NB4 (cell line): ENCODE measurements at regions not wholly inside any gene's neighbourhood (a gene's known extent, or its start where the extent isn't known, plus 50 kb on each side); places are given as distances from the start of the nearest gene placed in this dataset.

Source experiments
- DNase-seq: peaks from one replicate; pipeline ENCODE4 v3.0.0; 2010; ENCODE audit warnings: low read depth
- H3K4me3 ChIP-seq: one replicate; pipeline ENCODE4 v1.5.1; 2011; ENCODE audit warnings: mild to moderate bottlenecking, low read depth, low read length, moderate library complexity
- MYC ChIP-seq: IDR thresholded peaks from 2 replicates; pipeline ENCODE4 v1.6.1; 2011; ENCODE audit warnings: low read depth, low read length
- POLR2A ChIP-seq: IDR thresholded peaks from 2 replicates; pipeline ENCODE4 v1.6.1; 2011; ENCODE audit warnings: mild to moderate bottlenecking; ENCODE audit not compliant: insufficient read length; ENCODE audit errors: extremely low read depth
- TF ChIP-seq, protein P1 (sequence below): IDR thresholded peaks from one replicate; pipeline ENCODE4 v1.5.1; 2012; ENCODE audit warnings: low read depth, low read length
- TF ChIP-seq, protein P2 (sequence below): IDR thresholded peaks from 2 replicates; pipeline ENCODE4 v1.6.1; 2011; ENCODE audit warnings: low read depth, low read length

DNA sequence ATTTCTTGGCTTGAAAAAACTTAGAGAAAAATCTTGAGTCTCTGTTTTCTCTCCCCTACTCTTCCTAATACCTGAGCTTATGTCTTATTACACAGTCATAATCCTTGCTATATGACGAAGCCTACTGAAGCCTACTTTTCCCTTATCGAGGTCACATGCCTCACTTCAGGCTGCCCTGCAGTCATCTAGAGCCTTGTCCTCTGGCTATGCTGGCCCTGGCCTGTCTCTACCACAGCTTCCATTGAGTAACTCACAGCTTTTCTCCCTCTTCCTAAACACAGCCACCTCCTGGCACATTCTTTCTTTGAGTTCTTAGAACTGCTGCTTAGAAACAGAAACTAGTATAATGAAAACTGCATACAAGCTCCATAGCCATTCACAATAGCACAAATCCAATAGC, 1698.3 kb downstream of the STIM2 start:
- no peak for DNase-seq
- no peak overlapping the region for H3K4me3 ChIP-seq
- no peak for TF ChIP-seq POLR2A
- no peak for TF ChIP-seq MYC
- TF ChIP-seq, protein P1, sequence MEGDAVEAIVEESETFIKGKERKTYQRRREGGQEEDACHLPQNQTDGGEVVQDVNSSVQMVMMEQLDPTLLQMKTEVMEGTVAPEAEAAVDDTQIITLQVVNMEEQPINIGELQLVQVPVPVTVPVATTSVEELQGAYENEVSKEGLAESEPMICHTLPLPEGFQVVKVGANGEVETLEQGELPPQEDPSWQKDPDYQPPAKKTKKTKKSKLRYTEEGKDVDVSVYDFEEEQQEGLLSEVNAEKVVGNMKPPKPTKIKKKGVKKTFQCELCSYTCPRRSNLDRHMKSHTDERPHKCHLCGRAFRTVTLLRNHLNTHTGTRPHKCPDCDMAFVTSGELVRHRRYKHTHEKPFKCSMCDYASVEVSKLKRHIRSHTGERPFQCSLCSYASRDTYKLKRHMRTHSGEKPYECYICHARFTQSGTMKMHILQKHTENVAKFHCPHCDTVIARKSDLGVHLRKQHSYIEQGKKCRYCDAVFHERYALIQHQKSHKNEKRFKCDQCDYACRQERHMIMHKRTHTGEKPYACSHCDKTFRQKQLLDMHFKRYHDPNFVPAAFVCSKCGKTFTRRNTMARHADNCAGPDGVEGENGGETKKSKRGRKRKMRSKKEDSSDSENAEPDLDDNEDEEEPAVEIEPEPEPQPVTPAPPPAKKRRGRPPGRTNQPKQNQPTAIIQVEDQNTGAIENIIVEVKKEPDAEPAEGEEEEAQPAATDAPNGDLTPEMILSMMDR = no peak
- TF ChIP-seq, protein P2, sequence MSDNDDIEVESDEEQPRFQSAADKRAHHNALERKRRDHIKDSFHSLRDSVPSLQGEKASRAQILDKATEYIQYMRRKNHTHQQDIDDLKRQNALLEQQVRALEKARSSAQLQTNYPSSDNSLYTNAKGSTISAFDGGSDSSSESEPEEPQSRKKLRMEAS = no peak

DNA sequence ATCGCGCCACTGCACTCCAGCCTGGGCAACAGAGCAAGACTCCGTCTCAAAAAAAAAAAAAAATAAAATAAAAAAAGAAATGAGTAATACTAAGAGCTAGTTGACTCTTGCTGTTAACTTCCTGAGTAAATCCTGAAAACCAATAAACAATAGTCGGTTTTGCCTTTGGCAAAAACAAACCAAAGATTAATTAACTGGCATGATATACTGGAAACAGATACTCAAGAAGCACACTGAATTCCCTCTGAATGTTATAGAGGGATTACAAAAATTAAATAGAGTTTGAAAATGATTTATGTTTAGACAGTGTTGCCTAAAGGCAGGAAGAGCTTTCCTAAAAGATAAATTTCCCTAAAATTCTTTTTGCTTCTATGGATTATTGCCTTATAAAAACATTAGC, 1702.3 kb downstream of the STIM2 start:
- no peak overlapping the region for H3K4me3 ChIP-seq
- DNase-seq = no peak
- TF ChIP-seq, protein P2 = no peak
- TF ChIP-seq MYC (no peak), POLR2A (no peak)
- TF ChIP-seq, protein P1 = no peak

DNA sequence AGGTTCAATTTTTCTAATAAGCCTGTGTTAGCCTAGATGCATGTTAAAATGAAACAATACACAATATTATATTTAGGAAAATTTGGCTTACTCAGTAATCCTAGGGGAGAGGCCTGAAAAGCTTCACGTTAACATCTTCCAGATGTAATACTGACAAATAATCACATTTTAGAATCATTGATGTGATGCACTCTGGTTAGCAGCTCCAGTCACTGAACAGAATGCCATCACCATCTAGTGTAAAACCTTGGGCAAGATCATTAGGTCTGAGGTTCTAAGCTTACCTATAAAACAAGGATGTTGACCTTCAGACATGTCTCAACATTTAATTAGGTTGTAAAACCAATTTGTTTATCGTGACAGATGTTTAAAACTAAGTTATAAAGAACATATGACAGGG, 1704.8 kb downstream of the STIM2 start:
- H3K4me3 ChIP-seq = no peak overlapping the region
- DNase-seq = no peak
- TF ChIP-seq MYC = no peak
- TF ChIP-seq, protein P1 = no peak
- TF ChIP-seq, protein P2 = no peak

DNA sequence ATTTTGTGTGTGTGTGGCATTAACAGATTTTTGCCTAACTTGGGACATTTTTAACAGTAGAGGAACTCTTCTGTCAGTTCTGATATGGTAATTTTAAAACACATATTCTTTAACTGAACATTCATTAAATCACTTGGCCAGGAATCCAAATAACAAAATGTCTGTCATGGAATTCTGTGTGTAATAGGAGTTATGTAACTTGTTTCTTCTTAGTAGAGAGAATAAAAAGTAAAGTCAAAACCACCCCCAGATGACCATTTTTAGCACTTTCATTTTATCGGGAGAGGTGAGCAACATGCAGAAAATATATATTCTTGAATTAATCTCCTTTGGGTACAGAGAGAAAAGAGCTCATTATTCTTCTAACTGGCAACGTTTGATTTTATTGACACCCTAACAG, 1740.3 kb downstream of the STIM2 start:
- no peak overlapping the region for H3K4me3 ChIP-seq
- no peak for DNase-seq
- TF ChIP-seq MYC = no peak
- TF ChIP-seq, protein P1 = no peak
- TF ChIP-seq POLR2A = no peak
- TF ChIP-seq, protein P2 = no peak

DNA sequence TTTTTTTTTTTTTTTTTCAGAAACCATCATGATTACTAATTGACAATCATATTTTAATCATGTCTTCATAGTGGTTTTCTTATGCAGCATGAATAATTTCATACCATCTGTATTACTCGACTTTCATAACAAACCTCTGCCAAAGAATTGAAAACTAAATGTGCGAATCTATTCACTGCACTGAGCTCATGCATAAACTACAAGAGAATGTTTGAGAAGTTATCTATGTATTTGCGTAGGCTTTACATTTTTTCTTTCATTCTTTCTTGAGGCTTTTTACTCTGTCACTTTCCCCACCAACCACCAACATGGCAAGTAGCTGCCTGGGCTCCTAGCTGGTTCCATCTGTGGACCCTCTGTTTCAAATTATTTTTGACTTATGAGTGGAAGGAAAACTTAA, 1761.0 kb downstream of the STIM2 start:
- DNase-seq = no peak
- no peak overlapping the region for H3K4me3 ChIP-seq
- TF ChIP-seq, protein P1 = no peak
- TF ChIP-seq POLR2A = no peak
- TF ChIP-seq, protein P2 = no peak

DNA sequence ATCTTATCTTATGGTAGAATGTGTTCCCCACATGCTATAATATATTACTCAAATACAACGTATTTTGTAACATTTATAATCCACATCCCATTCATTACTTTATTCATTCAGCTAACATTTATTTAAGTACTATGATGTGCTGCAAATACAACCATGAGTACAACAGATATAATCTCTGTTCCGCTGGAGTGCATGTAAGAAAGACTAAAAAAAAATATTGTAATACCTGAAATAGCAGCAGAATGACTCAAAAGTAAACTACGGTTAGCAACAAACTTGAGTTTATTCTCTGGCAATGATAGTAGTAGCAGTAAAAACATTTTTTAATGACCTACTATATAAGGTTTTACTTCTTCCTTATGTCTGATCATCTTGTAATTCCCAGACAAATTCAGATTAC, 1776.3 kb downstream of the STIM2 start:
- H3K4me3 ChIP-seq = no peak overlapping the region
- no peak for DNase-seq
- no peak for TF ChIP-seq MYC
- TF ChIP-seq POLR2A = no peak
- TF ChIP-seq, protein P1 = no peak
- TF ChIP-seq, protein P2 = no peak
